ENCODE measurements at regions not wholly inside any gene's neighbourhood (a gene's known extent, or its start where the extent isn't known, plus 50 kb on each side); places are given as distances from the start of the nearest gene placed in this dataset.
A peak's percentile ranks its signal among the peaks of the same experiment; 100 is the strongest.

DNA sequence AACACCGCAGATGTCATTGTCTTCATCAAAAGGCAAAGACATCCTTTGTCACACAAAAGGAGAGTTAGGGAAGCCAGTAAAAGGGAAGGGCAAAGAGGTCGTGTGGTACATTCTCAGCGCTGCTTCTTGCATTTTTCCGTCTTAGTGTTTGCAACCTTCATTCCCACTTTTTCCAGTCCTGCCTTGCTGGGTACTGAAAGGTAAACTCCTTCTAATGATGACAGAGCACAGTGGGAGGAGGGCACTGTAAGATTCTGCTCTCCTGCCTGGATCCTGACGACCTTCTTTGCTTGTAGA lies 424.3 kb upstream of the MEX3C start:
- Histone ChIP-seq H3K27ac (no peak overlapping the region), H3K4me2 (no peak overlapping the region), H3K4me1 (peaks cover 17% of the 10 kb centered on the region), H3K4me3 (no peak overlapping the region), H3K9me3 (no peaks in the 10 kb centered on the region)
- no peak for FAIRE-seq
- ChIA-PET POLR2A (no interaction called here), CTCF (interaction anchor here (0.7 to 2.0 kb wide), 13 partner anchors 8 to 1758 kb away, joined by 3 to 16 read pairs (median 4); no protein-coding TSS in a partner anchor)
- TF ChIP-seq, protein P1, sequence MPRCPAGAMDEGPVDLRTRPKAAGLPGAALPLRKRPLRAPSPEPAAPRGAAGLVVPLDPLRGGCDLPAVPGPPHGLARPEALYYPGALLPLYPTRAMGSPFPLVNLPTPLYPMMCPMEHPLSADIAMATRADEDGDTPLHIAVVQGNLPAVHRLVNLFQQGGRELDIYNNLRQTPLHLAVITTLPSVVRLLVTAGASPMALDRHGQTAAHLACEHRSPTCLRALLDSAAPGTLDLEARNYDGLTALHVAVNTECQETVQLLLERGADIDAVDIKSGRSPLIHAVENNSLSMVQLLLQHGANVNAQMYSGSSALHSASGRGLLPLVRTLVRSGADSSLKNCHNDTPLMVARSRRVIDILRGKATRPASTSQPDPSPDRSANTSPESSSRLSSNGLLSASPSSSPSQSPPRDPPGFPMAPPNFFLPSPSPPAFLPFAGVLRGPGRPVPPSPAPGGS (IDR thresholded peaks at IDR 0.05): no peak
- TF ChIP-seq BHLHE40 (IDR thresholded peaks at IDR 0.05; ENCODE audit: low read depth, low read length) (no peak), ZNF302 (CRISPR knock-in tag; IDR thresholded peaks at IDR 0.05) (no peak), JUN (IDR thresholded peaks at IDR 0.05) (no peak), POLR2AphosphoS2 (conservative IDR thresholded peaks at IDR 0.05; ENCODE audit: low read length) (no peak), CBX2 (IDR thresholded peaks at IDR 0.05; ENCODE audit: borderline replicate concordance, low read depth) (no peak), RNF2 (IDR thresholded peaks at IDR 0.05; ENCODE audit: borderline replicate concordance, low read depth) (no peak), NPAS2 (CRISPR knock-in tag; IDR thresholded peaks at IDR 0.05; ENCODE audit: borderline replicate concordance) (no peak), MAZ (IDR thresholded peaks at IDR 0.05; ENCODE audit: borderline replicate concordance, low read depth, low read length) (no peak), TP53 (CRISPR knock-in tag; IDR thresholded peaks at IDR 0.05) (no peak), FOXS1 (CRISPR knock-in tag; IDR thresholded peaks at IDR 0.05) (no peak), NFE2L2 (conservative IDR thresholded peaks at IDR 0.05; ENCODE audit: low read length) (no peak), SREBF2 (IDR thresholded peaks at IDR 0.05) (no peak), POLR2A (IDR thresholded peaks at IDR 0.05; ENCODE audit: low read length) (no peak), CBX8 (IDR thresholded peaks at IDR 0.05) (no peak)
- TF ChIP-seq, protein P2, sequence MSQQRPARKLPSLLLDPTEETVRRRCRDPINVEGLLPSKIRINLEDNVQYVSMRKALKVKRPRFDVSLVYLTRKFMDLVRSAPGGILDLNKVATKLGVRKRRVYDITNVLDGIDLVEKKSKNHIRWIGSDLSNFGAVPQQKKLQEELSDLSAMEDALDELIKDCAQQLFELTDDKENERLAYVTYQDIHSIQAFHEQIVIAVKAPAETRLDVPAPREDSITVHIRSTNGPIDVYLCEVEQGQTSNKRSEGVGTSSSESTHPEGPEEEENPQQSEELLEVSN (IDR thresholded peaks at IDR 0.05; ENCODE audit: borderline replicate concordance, low read depth): no peak
- TF ChIP-seq, protein P3, sequence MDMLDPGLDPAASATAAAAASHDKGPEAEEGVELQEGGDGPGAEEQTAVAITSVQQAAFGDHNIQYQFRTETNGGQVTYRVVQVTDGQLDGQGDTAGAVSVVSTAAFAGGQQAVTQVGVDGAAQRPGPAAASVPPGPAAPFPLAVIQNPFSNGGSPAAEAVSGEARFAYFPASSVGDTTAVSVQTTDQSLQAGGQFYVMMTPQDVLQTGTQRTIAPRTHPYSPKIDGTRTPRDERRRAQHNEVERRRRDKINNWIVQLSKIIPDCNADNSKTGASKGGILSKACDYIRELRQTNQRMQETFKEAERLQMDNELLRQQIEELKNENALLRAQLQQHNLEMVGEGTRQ (IDR thresholded peaks at IDR 0.05): no peak
- TF ChIP-seq, protein P4, sequence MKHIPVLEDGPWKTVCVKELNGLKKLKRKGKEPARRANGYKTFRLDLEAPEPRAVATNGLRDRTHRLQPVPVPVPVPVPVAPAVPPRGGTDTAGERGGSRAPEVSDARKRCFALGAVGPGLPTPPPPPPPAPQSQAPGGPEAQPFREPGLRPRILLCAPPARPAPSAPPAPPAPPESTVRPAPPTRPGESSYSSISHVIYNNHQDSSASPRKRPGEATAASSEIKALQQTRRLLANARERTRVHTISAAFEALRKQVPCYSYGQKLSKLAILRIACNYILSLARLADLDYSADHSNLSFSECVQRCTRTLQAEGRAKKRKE (CRISPR knock-in tag; IDR thresholded peaks at IDR 0.05; ENCODE audit: low read depth): no peak
- DNase-seq (ENCODE audit: low read depth in 1 of 2, low spot score in 1 of 2): no peak
- ATAC-seq: no peak
- 57% methylated on average over 5 of the region's 5 CpGs for WGBS (ENCODE audit: missing lambda C conversion rate)

DNA sequence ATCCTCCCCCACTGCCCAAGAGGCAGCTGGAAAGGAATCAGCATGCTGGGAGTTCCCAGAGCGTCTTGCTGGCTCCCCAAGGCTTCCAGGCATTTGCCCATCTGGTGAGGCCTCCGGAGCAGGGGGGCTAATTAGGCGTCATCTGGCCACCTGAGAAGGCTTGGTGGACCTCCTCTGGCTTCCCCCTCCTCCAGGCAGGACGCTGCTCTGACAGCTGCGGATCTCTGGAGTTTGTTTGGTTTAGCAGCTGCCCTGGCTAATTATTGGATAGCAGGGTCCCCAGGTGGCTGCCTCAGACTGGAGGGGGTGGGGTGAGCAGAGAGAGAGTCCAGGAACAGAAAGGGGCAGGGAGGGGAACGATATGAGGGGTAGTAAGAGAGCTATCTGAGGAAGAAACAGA lies 425.2 kb upstream of the MEX3C start:
- Histone ChIP-seq H3K27ac (0 out of 6 replicates have a peak overlapping the region, but pooled peaks of 1 of the 2 experiments have one; percentile 31), H3K9me3 (no peaks in the 10 kb centered on the region), H3K4me3 (no peak overlapping the region), H3K4me2 (no peak overlapping the region), H3K4me1 (peaks cover 10% of the 10 kb centered on the region)
- no peak for FAIRE-seq
- no peak for ATAC-seq
- DNase-seq (ENCODE audit: low read depth in 1 of 2, low spot score in 1 of 2): no peak
- TF ChIP-seq, protein P2 (IDR thresholded peaks at IDR 0.05; ENCODE audit: borderline replicate concordance, low read depth): no peak
- TF ChIP-seq, protein P4 (CRISPR knock-in tag; IDR thresholded peaks at IDR 0.05; ENCODE audit: low read depth): no peak
- TF ChIP-seq MAFK (IDR thresholded peaks at IDR 0.05; ENCODE audit: partially characterized antibody) (no peak), HOXB13 (CRISPR knock-in tag; IDR thresholded peaks at IDR 0.05; ENCODE audit: low read depth) (no peak), POLR2A (IDR thresholded peaks at IDR 0.05; ENCODE audit: low read length) (no peak), ZFP36 (IDR thresholded peaks at IDR 0.05; ENCODE audit: borderline replicate concordance, partially characterized antibody) (no peak), MYC (IDR thresholded peaks at IDR 0.05; ENCODE audit: borderline replicate concordance, low read length) (no peak), CBX2 (IDR thresholded peaks at IDR 0.05; ENCODE audit: borderline replicate concordance, low read depth) (no peak), FOSB (CRISPR knock-in tag; IDR thresholded peaks at IDR 0.05) (no peak), ZC3H11A (IDR thresholded peaks at IDR 0.05) (no peak)
- TF ChIP-seq, protein P1 (IDR thresholded peaks at IDR 0.05): no peak
- TF ChIP-seq, protein P5, sequence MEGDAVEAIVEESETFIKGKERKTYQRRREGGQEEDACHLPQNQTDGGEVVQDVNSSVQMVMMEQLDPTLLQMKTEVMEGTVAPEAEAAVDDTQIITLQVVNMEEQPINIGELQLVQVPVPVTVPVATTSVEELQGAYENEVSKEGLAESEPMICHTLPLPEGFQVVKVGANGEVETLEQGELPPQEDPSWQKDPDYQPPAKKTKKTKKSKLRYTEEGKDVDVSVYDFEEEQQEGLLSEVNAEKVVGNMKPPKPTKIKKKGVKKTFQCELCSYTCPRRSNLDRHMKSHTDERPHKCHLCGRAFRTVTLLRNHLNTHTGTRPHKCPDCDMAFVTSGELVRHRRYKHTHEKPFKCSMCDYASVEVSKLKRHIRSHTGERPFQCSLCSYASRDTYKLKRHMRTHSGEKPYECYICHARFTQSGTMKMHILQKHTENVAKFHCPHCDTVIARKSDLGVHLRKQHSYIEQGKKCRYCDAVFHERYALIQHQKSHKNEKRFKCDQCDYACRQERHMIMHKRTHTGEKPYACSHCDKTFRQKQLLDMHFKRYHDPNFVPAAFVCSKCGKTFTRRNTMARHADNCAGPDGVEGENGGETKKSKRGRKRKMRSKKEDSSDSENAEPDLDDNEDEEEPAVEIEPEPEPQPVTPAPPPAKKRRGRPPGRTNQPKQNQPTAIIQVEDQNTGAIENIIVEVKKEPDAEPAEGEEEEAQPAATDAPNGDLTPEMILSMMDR (IDR thresholded peaks at IDR 0.05): no peak
- TF ChIP-seq, protein P6, sequence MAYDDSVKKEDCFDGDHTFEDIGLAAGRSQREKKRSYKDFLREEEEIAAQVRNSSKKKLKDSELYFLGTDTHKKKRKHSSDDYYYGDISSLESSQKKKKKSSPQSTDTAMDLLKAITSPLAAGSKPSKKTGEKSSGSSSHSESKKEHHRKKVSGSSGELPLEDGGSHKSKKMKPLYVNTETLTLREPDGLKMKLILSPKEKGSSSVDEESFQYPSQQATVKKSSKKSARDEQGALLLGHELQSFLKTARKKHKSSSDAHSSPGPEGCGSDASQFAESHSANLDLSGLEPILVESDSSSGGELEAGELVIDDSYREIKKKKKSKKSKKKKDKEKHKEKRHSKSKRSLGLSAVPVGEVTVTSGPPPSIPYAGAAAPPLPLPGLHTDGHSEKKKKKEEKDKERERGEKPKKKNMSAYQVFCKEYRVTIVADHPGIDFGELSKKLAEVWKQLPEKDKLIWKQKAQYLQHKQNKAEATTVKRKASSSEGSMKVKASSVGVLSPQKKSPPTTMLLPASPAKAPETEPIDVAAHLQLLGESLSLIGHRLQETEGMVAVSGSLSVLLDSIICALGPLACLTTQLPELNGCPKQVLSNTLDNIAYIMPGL (CRISPR knock-in tag; IDR thresholded peaks at IDR 0.05; ENCODE audit: borderline replicate concordance): no peak
- 7% methylated on average over 1 of the region's 6 CpGs for WGBS (ENCODE audit: missing lambda C conversion rate)
- ChIA-PET POLR2A (interaction anchor here (0.8 kb wide), 1 partner anchor 425 kb away, joined by 7 read pairs; no protein-coding TSS in a partner anchor), CTCF (interaction anchor here (0.6 to 2.0 kb wide), 4 partner anchors 9 to 46 kb away, joined by 3 to 16 read pairs (median 5); no protein-coding TSS in a partner anchor)

Measured in A549 (cell line).